HG02798 (cell line): ENCODE measurements at regions not wholly inside any gene's neighbourhood (a gene's known extent, or its start where the extent isn't known, plus 50 kb on each side); places are given as distances from the start of the nearest gene placed in this dataset.

Experiments used
- ATAC-seq: cut with Tn5 transposase; IDR thresholded peaks from one replicate; pipeline ENCODE4 v1.9.1; 2021; ENCODE audit warnings: mild to moderate bottlenecking; ENCODE audit not compliant: unreplicated experiment, poor library complexity

DNA sequence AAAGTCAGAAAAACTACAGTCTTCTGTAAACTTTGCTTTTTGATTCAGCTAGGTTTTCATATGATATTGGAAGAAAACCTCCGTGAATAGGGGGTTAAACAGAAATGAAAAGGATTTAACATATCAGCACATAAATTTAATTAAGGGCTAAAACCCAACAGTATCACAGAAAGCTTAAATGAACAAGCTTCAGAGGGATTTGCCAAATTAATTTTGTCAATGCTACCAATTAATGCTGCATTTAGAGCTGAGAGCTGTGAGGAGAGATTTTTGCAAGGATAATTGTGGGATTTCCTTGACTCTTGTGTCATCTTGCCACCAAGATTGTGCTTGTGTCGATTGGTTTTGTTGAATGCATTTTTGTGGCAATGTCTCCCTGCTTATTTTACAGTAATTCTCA, 379.9 kb downstream of the CD109 start:
- no peak for ATAC-seq

DNA sequence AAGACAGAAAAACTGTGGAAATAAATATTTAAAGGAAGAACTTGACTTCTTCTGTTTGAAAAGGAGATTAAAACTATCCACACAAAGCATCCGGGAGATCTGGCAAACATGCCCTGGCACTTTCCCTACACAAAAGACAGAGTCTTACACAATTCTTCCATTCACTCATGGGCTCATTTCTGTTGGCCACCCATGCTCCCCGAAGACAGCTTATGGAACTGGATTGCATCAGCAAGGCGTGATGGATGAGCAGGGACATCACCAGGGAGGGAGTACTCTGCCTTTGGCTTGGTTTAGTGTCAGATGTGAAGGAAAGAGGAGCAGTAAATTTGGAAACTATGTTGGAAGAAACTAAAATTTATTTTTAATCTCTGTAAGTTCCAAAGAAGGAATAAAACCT, 379.3 kb downstream of the CD109 start:
- no peak for ATAC-seq

DNA sequence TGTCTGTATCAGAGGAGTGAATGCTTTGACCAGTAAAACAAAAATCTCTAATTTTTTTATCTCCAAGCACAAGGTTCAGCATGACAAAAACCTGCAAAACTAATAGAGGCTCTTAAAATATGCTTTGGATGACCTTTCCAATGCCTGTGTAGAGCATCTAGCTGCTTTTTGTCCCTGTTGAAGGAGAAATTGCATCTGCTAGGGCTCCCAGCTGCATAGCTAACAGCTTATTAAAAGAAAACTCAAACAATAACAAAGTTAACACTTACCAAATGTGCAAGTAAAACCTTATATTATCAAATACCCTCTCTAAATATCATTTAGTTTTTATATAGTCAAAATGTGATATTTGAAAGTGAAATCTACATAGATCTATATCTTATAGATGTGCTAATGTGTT, 378.6 kb downstream of the CD109 start:
- ATAC-seq, result no peak

DNA sequence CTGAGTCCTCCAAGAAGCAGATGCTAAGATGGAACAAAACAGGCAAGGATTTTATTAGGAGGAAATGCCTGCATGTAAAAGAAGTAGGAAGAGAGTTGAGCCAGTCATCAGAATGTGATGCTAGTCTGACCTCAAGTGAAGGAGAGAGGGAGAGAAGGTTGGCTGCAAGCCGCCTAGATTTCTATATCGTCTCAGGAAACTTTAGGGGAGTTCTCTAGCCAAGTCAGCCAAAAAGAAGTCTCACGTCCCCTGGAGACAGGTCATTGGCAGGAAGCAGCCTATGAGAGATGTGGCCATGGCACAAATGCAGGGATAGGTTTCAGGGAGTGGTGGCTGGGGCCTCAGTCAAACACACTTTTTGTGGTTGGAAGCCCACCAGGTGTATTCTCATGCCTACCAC, 378.0 kb downstream of the CD109 start:
- ATAC-seq, result no peak

DNA sequence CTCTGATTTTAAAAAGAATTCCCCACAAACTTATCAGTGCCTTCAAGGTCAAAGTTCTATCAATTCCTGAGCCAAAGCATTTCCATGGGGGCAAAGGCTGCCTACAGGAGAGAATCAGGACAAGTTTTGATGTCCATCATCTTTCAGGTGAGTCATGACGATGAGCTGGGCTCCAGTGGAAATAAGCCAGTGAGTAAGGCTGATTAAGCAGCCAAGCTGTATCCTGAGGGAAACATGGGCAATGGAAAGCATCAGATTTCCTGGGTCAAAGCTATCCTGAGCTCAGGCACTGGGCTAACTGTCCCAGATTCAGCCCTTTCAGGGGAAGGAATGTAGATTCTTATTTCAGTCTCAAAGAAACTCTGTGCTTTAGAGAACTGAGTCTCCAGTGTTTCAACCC, 377.4 kb downstream of the CD109 start:
- no peak for ATAC-seq

DNA sequence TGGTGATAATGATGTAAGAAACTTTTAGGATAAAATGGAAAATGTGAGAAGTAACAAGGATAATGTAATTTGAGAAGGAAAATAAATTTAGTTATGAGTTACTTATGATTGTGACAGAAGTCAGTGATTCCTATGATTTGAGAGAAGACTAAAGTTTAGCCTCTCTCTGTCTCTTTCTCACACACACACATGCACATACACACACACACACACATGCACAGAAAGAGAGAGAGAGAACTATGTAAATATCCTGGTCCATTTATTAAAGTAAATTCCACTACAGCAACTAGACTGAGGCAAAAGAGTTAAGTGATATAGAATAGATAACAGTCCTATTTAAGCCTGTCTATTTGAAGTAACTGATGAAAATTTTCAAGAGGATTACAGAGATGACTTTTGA, 375.2 kb downstream of the CD109 start:
- ATAC-seq, result no peak

DNA sequence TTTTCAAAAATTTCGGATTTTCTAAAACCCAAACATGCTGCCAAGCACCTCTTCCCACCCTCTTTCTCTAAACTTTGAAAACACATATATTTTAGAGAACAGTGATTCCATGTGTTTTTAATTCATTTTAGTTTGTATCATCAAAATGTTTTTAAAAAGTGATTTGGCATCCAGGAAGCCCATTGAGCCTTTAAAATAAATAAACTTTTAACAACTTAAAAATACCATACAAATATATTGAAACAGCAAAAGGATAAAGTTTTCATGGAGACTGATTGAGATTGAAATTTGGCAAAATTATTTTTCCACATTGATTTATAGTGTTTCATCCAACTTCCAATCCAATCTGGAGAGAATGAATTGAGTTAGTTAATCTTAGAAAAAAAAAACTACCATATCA, 374.7 kb downstream of the CD109 start:
- ATAC-seq, result no peak

DNA sequence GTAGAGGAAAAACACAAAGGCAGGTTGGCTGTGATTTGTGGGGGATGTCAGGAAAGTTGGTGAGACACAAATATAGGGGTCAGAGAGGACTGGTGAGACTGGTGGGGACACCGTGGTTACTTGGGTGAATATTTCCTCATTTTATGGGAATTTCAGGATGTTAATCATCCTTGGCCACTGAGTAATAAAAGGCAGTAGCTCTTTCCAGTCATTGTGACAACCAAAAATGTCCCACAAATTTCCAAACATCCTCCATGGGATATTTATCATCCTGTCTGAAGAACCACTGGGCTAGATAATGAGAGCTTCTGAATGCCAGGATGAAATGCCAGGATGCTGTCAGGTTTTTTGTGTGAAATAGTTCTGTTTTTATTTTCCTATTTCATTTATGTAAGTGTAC, 374.1 kb downstream of the CD109 start:
- no peak for ATAC-seq

DNA sequence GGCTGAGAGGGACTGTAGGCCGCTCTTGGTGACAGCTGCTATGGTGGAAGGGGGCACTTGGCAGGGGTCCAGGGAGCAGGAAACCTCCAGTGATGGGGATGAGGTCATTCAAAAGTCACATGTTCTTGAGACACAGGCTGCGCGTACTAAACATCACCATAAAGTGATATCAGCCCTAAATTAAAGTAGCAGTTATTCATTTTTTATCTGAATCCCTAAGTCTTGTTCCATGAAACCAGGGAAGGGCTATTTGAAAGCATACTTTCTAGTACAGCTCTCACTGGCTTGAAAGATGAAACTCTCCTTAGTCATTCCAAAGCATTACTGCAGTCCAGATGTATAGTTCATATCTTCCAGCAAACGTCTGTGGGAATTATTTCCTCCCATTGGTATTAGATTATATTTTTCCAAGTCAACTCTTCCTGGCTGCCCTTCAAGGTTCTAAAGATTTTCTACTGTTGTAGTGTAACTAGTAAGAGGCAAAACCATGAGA, 373.1 kb downstream of the CD109 start:
- no peak for ATAC-seq

DNA sequence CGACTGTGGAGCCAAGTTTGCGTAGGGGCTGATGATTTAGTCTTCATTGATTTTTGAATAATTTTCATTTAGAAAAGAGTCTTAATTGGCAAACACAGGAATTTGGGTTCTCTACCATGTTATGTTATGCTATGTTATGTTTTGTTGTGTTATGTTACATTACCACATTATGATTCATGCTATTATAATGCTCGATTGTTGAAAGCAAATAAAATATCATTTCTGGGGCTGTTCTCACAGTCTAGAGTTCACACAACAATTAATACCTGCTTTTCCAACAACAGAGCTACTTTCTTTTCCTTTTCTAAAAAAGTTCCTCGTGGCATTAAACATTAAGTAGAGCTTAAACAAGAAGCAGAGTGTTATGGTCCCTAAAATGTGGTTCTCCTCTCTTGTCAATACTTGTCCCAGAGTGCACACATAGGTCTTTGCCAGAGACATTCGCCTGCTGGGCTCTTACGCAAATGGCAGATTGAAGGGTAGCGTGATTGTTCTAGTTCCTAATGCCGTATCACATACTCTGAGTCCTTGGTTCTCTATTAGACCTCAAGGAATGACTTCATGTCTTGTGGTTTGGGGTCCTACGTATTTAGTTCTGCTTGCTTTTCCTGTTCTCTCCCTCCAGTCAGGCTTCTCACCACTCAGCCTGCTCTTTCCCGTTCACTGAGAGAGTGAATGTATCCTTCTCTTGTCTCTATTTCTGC, 370.3 kb downstream of the CD109 start:
- no peak for ATAC-seq

DNA sequence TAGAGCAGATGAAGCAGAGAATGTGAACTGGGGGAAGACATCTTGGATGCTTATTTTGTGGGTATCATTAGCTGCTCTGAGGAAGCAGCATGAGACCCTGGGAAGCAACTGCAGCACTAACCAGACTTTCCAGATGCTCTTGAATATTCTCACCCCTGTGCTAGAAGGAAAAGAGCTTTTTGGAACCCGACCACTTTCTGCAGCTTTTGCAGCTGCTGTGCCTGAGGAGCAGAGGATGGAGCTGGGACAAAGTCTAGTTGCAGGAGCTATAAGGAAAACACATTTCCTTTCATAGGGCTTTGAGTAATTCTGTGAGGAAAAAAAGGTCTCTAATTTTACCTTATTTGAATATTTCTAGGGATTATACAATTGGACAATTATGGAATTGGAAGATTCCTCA, 369.7 kb downstream of the CD109 start:
- no peak for ATAC-seq

DNA sequence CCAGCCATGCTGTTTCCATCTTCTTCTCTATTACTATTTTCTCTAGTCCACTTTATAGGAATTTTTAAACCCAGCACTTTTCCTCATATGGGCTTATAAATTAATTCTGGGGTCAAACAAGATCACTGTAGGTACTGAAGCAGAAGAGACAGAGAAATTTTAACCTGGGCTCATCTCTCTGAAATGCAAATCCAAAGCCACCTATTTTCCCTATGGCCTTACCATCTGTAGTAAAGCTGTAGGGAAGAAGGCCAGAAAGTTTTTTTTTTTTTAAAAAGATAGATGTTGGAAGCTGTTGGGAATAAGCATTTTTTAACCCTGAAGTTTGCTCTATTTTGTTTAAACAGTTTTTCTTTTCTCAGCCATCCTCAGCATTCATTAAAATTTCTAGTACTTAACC, 367.4 kb downstream of the CD109 start:
- ATAC-seq, result no peak

DNA sequence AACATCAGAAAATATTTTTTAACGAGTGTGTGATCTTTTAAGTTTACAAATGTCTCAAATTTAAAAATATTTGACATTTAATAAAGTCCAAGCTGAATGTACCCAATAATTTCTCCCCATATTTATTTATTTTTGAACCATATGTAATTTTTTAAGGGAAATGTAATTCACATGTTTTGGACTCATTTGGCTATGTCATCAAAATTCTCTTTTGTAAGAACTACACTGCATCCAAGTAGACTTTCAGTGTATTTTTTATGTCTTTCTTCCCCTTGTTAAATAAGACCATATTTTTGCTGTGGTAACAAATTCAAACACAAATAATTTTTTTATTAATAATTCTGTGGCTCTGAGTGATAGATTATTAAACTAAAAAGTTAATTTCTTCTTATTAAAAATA, 365.2 kb downstream of the CD109 start:
- ATAC-seq, result no peak

DNA sequence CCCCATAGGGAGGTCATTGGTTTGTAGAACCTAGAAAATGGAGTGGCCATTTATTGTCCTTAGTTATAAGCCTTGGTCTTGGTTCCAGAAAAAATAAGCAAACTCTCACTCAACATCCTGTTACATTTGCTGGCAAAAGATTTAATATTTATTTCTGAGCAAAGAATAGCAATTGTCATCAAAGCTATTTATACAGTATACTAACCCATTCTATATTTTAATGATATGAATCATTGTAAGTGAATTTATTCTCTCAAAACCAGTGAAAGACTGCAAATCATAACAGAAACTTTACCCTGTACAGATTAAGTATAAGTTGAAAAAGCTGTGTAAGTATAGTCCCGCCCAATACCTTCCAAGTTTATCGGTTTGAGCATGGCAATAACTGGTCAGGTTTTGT, 364.4 kb downstream of the CD109 start:
- no peak for ATAC-seq

DNA sequence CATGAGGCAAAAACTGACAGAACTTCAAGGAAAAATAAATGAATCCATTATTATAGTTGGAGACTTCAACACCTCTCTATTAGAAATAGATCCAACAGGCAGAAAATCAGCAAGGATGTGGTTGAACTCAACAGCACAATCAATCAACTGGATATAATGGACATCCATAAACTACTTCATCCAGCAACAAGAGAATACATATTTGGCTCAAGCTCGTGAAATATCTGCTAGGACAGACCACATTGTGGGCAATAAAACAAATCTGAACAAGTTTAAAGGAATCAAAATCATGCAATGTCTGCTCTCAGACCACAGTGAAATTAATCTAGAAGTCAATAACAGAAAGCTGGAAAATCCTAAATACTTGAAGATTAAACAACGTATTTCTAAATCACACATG, 362.6 kb downstream of the CD109 start:
- no peak for ATAC-seq

DNA sequence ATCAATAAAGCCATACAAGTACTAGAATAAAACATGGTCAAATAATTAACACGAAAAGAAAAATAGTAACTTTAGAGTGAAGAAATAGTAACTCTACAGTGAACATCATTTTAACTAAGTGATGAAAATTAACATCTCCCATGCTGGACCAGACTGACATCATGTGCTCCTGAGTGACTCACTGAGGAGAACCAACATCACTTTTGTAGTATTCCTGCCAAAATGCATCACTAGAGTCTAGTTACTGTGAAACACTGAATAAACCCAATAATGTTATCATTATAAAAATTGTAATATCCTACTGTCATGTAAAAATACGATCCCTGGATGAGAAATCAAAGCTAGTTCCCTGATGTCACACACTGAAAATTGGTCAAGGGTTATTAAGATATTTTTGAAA, 361.3 kb downstream of the CD109 start:
- no peak for ATAC-seq

DNA sequence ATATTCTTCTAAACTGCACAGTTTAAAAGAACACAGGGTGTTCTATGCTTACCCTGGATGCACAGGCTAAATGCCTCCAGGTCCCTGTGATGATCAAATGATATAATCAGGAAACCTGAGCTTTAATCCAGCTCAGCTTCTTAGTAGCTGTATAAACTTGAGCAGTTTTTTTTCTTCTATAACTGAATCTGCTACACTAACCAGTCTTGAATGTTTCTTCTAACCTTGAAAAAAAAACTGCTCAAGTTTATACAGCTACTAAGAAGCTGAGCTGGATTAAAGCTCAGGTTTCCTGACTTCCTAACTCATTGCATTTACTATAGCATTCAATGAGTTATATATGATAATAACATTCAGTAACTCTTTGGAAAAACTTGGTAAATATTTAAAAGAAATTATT, 358.2 kb downstream of the CD109 start:
- ATAC-seq, result no peak

DNA sequence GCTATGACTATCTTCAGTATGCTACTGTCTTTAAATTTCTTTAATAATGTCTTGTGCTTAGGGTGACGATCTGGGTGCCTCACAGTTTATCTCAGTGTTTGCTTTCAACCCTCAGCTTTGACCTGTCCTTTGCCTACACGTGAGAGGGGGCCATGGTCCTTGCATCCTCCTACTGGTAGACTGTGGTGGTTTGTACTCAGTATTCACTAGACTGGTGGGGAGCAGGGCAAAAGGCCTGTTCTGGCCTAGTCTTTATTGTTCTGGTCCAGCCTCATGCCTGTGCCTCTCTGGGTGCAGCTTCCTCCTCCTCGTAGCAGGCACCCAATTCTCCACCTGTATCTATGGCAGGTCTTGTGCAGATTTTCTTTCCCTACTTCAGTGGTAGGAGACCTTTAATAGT, 354.9 kb downstream of the CD109 start:
- ATAC-seq, result no peak

DNA sequence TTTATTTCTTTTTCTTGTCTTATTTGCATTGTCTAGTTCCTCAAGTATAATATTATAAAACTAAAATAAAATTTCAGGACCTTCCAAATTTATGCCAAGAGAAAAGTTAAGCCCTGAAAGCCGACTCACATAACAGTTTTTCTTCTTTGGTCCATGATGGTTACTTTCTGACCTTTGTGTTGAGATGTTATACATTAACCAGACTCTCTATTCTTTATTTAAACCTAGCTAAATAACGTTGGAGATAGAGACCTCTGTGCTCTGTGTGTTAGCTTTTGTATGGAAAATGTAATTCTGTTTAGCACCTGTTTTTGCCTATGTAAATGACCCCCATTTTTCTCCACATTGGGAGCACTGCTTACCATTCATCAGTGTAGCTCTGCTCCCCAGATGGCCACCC, 352.4 kb downstream of the CD109 start:
- ATAC-seq, result no peak

DNA sequence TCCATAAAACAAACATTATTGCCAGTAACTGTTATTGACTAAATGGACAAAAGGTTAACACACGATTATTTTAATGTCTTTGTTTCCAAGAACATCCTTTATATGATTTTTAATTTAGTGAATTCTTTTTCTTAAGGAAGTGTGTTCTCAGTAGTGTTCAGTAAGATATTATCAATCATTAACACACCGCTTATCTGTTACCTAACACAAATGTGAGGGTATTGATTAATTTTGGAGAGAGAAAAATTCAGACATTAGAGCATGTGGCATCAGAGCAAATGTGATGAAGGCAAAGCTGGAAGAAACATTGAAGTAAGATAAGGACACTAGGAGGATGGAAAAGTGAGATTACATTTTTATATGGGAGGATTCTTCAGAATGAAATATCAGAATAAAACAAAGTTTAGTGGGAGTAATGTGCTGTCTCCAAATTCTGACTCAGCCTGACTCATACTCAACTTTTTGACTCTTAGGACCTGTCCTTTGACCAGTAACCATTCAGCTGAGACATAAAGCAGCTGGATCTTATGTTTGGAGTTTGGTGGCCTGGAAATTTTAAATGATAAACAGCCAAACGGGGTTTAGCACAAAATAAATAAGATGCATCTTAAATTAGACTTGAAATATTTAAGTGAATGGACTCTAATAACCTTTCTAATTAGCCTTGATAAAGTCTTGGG, 348.6 kb downstream of the CD109 start:
- ATAC-seq, result no peak

DNA sequence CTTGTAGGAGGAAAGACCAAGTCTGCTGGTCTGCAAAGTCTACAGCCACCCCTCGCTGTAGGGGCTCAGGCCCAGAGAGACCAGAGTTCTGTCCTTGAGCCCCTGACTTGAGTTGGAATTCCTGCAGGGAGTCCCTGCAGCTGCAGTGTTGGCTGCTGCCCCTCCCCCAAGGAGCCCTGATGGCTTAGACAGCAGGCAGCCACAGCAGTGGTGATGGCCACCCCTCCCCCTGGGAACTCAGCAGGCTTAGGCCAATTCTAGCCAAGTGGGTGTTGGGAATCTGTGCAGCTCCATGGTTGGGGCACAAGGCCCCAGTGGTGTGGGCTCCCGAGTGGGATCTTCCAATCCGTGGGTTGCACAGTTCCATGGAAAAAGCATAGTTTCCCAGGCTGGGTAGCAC, 345.4 kb downstream of the CD109 start:
- ATAC-seq, result no peak

DNA sequence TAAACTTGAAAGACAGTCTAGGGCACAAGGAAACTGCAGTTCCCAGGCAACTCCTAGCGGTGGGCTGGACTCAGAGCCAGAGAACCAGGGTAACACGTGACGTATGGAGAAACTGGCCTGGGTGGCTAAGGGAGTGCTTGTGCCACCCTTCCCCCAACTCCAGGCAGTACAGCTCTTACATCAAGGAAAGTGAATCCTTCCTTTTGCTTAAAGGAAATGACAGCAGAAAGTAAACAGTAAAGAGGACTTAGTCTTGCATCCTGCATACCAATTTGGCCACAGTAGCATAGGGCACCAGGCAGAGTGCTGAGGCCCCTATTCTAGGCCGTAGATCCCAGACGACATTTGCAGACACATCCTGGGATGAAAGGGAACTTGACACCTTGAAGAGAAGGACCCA, 322.8 kb downstream of the CD109 start:
- ATAC-seq, result no peak
